GM23248 (cell line): ENCODE measurements at regions not wholly inside any gene's neighbourhood (a gene's known extent, or its start where the extent isn't known, plus 50 kb on each side); places are given as distances from the start of the nearest gene placed in this dataset.

Experiments used
- EZH2 ChIP-seq: fragments of 200-600 bp; sonication (generic); IDR thresholded peaks from 2 replicates; pipeline ENCODE4 v1.6.1; 2018; ENCODE audit warnings: antibody characterized with exemption, mild to moderate bottlenecking; ENCODE audit not compliant: insufficient read depth, poor library complexity, severe bottlenecking
- EZH2phosphoT487 ChIP-seq: fragments of 200-600 bp; sonication (generic); IDR thresholded peaks from 2 replicates; pipeline ENCODE4 v1.6.1; 2018; ENCODE audit warnings: antibody characterized with exemption, moderate library complexity, mild to moderate bottlenecking, low read depth; ENCODE audit not compliant: insufficient read depth

- TF ChIP-seq EZH2phosphoT487 (no peak), EZH2 (no peak)
Observed at GRCh38 chr14:71212683-71213107, 305.4 kb downstream of the PCNX1 start.
